C4-2B (cell line): ENCODE measurements at regions not wholly inside any gene's neighbourhood (a gene's known extent, or its start where the extent isn't known, plus 50 kb on each side); places are given as distances from the start of the nearest gene placed in this dataset.

Source experiments
- CTCF ChIP-seq: fragments of 450-650 bp; conservative IDR thresholded peaks from 2 replicates; pipeline ENCODE4 v1.5.1; 2017; ENCODE audit warnings: mild to moderate bottlenecking
- ZFX ChIP-seq: fragments of 450-650 bp; IDR thresholded peaks from 2 replicates; pipeline ENCODE4 v1.6.1; 2017

DNA sequence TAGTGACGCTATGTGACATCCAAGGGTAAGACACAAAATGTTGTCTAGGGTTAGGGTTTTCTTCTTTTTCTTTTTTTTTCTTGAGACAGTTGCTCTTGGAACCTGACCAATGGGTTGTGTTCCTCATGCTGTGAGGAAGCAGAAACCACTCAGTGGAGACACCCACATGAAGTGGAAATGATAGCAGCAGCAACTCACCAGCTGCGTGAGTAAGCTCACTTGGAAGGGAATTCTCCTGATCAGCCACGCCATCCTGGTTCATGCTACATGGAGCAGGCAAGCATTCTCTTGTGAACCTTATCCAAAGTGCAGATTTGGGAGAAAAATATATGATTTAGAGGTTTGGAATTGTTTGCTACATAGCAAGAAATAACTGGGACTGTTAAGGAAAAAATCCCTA lies 863.7 kb downstream of the EPHA4 start:
- TF ChIP-seq CTCF: no peak
- no peak for TF ChIP-seq ZFX
